Fibroblast of mammary gland (primary cell): ENCODE measurements at regions not wholly inside any gene's neighbourhood (a gene's known extent, or its start where the extent isn't known, plus 50 kb on each side); places are given as distances from the start of the nearest gene placed in this dataset.

Experiments
- DNase-seq: peaks from one replicate; pipeline ENCODE4 v3.0.0-alpha.2; 2010; ENCODE audit warnings: low read depth
- H3K4me3 ChIP-seq: 2 replicates; pipeline ENCODE4 v1.5.1; 2011; ENCODE audit warnings: low read depth, mild to moderate bottlenecking, low read length, moderate library complexity; ENCODE audit not compliant: control insufficient read depth
- TF ChIP-seq, protein P1 (sequence below): conservative IDR thresholded peaks from 2 replicates; pipeline ENCODE4 v1.5.1; 2011; ENCODE audit warnings: low read depth, low read length, inconsistent platforms; ENCODE audit not compliant: control insufficient read depth, insufficient read depth

DNA sequence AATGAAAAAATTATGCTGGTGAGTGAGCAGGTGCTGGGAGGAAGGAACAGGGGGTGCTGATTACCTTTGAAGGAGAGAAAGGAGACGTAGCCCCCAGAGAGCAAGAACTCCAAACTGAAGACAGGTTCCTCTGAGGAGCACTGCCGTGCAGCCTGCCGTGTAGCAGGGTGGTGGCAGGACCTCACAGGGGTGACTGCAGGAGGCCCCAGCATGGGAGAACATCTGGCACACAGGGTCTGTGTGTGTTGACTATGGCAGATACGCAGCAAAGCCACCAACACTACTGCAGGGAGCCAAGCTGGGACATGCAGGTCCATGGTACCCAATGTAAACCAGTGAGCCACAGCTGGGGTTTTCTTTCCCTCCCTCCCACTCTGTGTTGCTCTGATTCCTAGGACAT, 192.1 kb upstream of the PDE1C start:
- no peak for DNase-seq
- H3K4me3 ChIP-seq = no peak overlapping the region
- TF ChIP-seq, protein P1, sequence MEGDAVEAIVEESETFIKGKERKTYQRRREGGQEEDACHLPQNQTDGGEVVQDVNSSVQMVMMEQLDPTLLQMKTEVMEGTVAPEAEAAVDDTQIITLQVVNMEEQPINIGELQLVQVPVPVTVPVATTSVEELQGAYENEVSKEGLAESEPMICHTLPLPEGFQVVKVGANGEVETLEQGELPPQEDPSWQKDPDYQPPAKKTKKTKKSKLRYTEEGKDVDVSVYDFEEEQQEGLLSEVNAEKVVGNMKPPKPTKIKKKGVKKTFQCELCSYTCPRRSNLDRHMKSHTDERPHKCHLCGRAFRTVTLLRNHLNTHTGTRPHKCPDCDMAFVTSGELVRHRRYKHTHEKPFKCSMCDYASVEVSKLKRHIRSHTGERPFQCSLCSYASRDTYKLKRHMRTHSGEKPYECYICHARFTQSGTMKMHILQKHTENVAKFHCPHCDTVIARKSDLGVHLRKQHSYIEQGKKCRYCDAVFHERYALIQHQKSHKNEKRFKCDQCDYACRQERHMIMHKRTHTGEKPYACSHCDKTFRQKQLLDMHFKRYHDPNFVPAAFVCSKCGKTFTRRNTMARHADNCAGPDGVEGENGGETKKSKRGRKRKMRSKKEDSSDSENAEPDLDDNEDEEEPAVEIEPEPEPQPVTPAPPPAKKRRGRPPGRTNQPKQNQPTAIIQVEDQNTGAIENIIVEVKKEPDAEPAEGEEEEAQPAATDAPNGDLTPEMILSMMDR = no peak

GRCh38 chr7:32259931-32260596, 189.9 kb upstream of the PDE1C start:
- no peak for DNase-seq
- H3K4me3 ChIP-seq = no peak overlapping the region
- TF ChIP-seq, protein P1 = no peak

DNA sequence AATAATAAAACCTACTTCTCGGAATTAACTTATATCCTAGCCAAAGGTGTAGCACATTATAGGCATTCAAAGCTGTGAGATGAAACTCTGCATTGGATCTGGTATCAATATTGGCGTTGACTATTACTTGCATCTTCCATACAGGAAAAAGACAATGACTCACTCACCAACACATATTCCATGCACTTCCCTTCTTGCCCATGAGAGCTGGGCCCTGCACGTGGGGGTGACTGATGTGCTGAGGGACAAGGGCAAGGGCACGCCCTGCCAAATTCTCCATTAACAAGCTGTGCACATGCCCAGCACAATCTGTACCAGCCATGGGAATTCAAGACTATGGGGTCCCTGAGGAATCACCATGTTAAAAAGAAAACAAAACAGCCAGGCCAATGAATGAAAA, 188.1 kb upstream of the PDE1C start:
- TF ChIP-seq, protein P1 = no peak
- no peak for DNase-seq
- no peak overlapping the region for H3K4me3 ChIP-seq

GRCh38 chr7:32257621-32258020, 187.4 kb upstream of the PDE1C start:
- TF ChIP-seq, protein P1 = no peak
- no peak overlapping the region for H3K4me3 ChIP-seq
- DNase-seq = no peak

DNA sequence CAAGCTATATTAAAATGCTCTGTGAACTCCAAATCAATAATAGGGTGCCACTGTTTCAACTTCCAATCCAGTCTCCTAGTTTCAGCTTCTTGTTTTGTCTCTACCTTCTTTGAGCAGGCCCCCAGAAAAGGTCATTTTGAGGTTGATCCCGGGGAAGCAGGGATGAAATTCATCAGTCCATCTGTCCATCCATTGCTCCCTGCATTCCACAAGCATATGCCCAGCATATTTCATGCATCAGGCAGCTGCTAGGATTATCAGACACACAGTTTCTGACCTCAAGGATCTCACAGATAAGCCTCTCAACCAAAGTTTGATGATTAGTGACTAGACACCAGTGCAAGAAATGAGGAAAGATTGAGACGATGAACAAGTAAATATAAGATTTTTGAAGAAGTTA, 186.6 kb upstream of the PDE1C start:
- H3K4me3 ChIP-seq = no peak overlapping the region
- TF ChIP-seq, protein P1 = no peak
- no peak for DNase-seq

- H3K4me3 ChIP-seq = no peak overlapping the region
- TF ChIP-seq, protein P1 = no peak
- no peak for DNase-seq
Observed at GRCh38 chr7:32256376-32256775, 186.2 kb upstream of the PDE1C start.

DNA sequence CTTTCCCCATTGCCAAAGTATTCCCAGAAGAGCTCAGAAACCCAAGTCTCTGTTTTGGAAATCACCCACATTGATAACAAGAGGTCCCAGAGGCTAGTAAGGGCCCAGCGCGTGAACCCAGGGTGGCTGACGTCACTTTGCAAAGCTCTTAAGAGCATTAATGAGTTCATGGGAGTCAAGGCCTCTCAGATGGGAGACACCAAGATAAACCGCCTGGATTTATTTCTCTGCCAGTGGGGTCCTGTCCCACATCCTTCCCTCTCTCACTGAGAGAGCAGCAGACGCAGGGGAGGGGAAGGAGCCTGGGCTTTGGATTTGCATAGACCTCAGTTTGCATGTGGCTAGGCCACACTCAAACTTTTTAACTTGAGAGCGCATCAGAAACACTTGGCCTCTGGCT, 184.8 kb upstream of the PDE1C start:
- H3K4me3 ChIP-seq = no peak overlapping the region
- TF ChIP-seq, protein P1 = no peak
- no peak for DNase-seq
